Glutamatergic neuron (in vitro differentiated cells): ENCODE measurements at regions not wholly inside any gene's neighbourhood (a gene's known extent, or its start where the extent isn't known, plus 50 kb on each side); places are given as distances from the start of the nearest gene placed in this dataset.
A peak's percentile ranks its signal among the peaks of the same experiment; 100 is the strongest.

Source experiments
- DNase-seq: peaks from one replicate; pipeline ENCODE4 v3.0.0; 2022
- H3K27ac Mint-ChIP-seq: one replicate; pipeline ENCODE4 v1.8.0; 2020; ENCODE audit warnings: mild to moderate bottlenecking, mixed read lengths, inconsistent platforms; ENCODE audit not compliant: unreplicated experiment
- H3K27me3 Mint-ChIP-seq: one replicate; pipeline ENCODE4 v1.8.0; 2020; ENCODE audit warnings: mild to moderate bottlenecking, moderate library complexity, mixed read lengths, inconsistent platforms; ENCODE audit not compliant: unreplicated experiment
- H3K36me3 Mint-ChIP-seq: one replicate; pipeline ENCODE4 v1.8.0; 2020; ENCODE audit warnings: mild to moderate bottlenecking, mixed read lengths, inconsistent platforms; ENCODE audit not compliant: unreplicated experiment
- H3K4me1 Mint-ChIP-seq: one replicate; pipeline ENCODE4 v1.8.0; 2020; ENCODE audit warnings: mild to moderate bottlenecking, low read depth, mixed read lengths, inconsistent platforms; ENCODE audit not compliant: unreplicated experiment
- H3K4me3 Mint-ChIP-seq: one replicate; pipeline ENCODE4 v1.8.0; 2020; ENCODE audit warnings: mild to moderate bottlenecking, mixed read lengths, inconsistent platforms; ENCODE audit not compliant: unreplicated experiment
- H3K9me3 Mint-ChIP-seq: one replicate; pipeline ENCODE4 v1.8.0; 2020; ENCODE audit warnings: mild to moderate bottlenecking, moderate library complexity, mixed read lengths, inconsistent platforms; ENCODE audit not compliant: unreplicated experiment
- TF ChIP-seq, protein P1 (sequence below): fragments of 200-600 bp; sonication (generic); IDR thresholded peaks from one replicate; pipeline ENCODE4 v1.5.0; 2021; ENCODE audit not compliant: partially characterized antibody, unreplicated experiment

- TF ChIP-seq, protein P1, sequence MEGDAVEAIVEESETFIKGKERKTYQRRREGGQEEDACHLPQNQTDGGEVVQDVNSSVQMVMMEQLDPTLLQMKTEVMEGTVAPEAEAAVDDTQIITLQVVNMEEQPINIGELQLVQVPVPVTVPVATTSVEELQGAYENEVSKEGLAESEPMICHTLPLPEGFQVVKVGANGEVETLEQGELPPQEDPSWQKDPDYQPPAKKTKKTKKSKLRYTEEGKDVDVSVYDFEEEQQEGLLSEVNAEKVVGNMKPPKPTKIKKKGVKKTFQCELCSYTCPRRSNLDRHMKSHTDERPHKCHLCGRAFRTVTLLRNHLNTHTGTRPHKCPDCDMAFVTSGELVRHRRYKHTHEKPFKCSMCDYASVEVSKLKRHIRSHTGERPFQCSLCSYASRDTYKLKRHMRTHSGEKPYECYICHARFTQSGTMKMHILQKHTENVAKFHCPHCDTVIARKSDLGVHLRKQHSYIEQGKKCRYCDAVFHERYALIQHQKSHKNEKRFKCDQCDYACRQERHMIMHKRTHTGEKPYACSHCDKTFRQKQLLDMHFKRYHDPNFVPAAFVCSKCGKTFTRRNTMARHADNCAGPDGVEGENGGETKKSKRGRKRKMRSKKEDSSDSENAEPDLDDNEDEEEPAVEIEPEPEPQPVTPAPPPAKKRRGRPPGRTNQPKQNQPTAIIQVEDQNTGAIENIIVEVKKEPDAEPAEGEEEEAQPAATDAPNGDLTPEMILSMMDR: no peak
- Mint-ChIP-seq H3K27ac (peak overlapping the region; percentile 1), H3K36me3 (no peaks in the 10 kb centered on the region), H3K4me3 (no peak overlapping the region), H3K4me1 (peaks cover 28% of the 10 kb centered on the region), H3K27me3 (peaks cover 6% of the 10 kb centered on the region), H3K9me3 (peaks cover 2% of the 10 kb centered on the region)
- DNase-seq: no peak
These were observed 306.4 kb downstream of the ZSWIM6 start for GRCh38 chr5:61638476-61638875.

GRCh38 chr5:61640179-61641021 is 308.3 kb downstream of the ZSWIM6 start:
- TF ChIP-seq, protein P1: no peak
- H3K9me3 Mint-ChIP-seq: peaks cover 4% of the 10 kb centered on the region
- H3K36me3 Mint-ChIP-seq: no peaks in the 10 kb centered on the region
- no peak overlapping the region for H3K27ac Mint-ChIP-seq
- DNase-seq: no peak
- H3K4me3 Mint-ChIP-seq: no peak overlapping the region
- H3K4me1 Mint-ChIP-seq: peaks cover 28% of the 10 kb centered on the region
- peaks cover 6% of the 10 kb centered on the region for H3K27me3 Mint-ChIP-seq

DNA sequence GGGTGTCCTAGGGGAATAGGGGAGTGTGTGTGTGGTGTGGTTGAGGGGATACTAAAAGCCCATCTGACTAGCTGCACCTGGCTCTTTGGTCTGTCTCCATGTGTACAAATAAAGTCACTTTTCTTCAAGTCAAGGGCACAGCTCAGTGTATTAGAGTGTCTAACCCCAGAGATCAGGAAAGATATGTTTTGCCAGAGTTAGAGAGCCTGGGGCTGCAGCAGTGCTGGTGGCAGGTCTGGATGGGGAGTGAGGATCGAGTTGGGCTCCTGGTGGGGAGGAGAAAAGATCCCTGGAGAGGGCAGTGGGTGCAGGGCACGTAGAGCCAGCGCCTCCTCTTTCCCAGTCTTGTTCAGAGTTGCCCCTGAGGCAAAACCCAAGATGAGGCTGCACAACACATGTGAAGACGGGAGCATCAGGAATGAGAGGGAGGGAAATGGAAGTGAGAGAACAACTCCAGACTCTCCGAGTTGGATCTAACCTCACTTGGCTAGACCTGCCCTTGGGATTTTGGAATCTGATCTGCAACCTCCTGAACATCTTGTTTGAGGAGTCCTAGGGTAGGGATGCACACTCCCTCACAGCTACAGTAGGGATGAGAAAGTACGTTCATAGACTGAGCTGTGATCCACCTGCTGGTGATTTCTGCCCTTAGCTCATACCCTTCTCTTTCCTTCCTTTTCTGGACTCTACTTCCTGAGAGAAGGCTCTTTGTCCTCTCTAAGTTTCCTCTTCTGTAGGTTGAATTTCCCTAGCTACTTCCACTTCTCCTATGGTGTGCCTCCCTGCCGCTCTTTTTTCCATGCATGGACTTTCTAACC is 309.9 kb downstream of the ZSWIM6 start:
- Mint-ChIP-seq H3K4me1 (peaks cover 26% of the 10 kb centered on the region), H3K27ac (peak overlapping the region; percentile 5), H3K36me3 (no peaks in the 10 kb centered on the region), H3K9me3 (peaks cover 4% of the 10 kb centered on the region), H3K27me3 (peaks cover 4% of the 10 kb centered on the region), H3K4me3 (peak overlapping the region; percentile 26)
- TF ChIP-seq, protein P1: no peak
- DNase-seq: no peak

GRCh38 chr5:61647672-61648071 is 315.6 kb downstream of the ZSWIM6 start:
- no peaks in the 10 kb centered on the region for H3K27me3 Mint-ChIP-seq
- TF ChIP-seq, protein P1: no peak
- H3K9me3 Mint-ChIP-seq: peaks cover 3% of the 10 kb centered on the region
- DNase-seq: no peak
- peaks cover 7% of the 10 kb centered on the region for H3K4me1 Mint-ChIP-seq
- H3K36me3 Mint-ChIP-seq: no peaks in the 10 kb centered on the region
- H3K27ac Mint-ChIP-seq: no peak overlapping the region
- H3K4me3 Mint-ChIP-seq: no peak overlapping the region
